Suppressor macrophage treated with lipopolysaccharide for 1 hour (primary cell): ENCODE measurements at regions not wholly inside any gene's neighbourhood (a gene's known extent, or its start where the extent isn't known, plus 50 kb on each side); places are given as distances from the start of the nearest gene placed in this dataset.
A peak's percentile ranks its signal among the peaks of the same experiment; 100 is the strongest.
"Not testable (repeated sequence)": the region's sequence is repeated elsewhere in the genome, so short reads cannot be mapped to it uniquely, and the experiment has no call there.

Source experiments
- DNase-seq, 3 donors: peaks; one replicate each; pipeline ENCODE4 v3.0.0-alpha.2; 2020 to 2022

GRCh38 chr21:27930108-27930767 is 963.4 kb upstream of the ADAMTS5 start:
- not testable (repeated sequence) for DNase-seq

GRCh38 chr21:27929179-27929578 is 962.3 kb upstream of the ADAMTS5 start:
- not testable (repeated sequence) for DNase-seq

- peak; percentile 16 to 63 (median 63) for DNase-seq
These were observed 961.7 kb upstream of the ADAMTS5 start for GRCh38 chr21:27928534-27929115.

GRCh38 chr21:27921421-27921820 is 954.5 kb upstream of the ADAMTS5 start:
- not testable (repeated sequence) for DNase-seq

- DNase-seq, result not testable (repeated sequence)
These were observed 951.1 kb upstream of the ADAMTS5 start for GRCh38 chr21:27917966-27918365.

- not testable (repeated sequence) for DNase-seq
These were observed 949.4 kb upstream of the ADAMTS5 start for GRCh38 chr21:27916326-27916725.

GRCh38 chr21:27912133-27912532 is 945.2 kb upstream of the ADAMTS5 start:
- DNase-seq, result not testable (repeated sequence)

GRCh38 chr21:27909487-27909886 is 942.6 kb upstream of the ADAMTS5 start:
- not testable (repeated sequence) for DNase-seq

- not testable (repeated sequence) for DNase-seq
These were observed 941.9 kb upstream of the ADAMTS5 start for GRCh38 chr21:27908816-27909215.

GRCh38 chr21:27902904-27903303 is 936.0 kb upstream of the ADAMTS5 start:
- DNase-seq, result not testable (repeated sequence)

- not testable (repeated sequence) for DNase-seq
These were observed 926.7 kb upstream of the ADAMTS5 start for GRCh38 chr21:27893619-27894018.

GRCh38 chr21:27891495-27891894 is 924.6 kb upstream of the ADAMTS5 start:
- DNase-seq, result not testable (repeated sequence)

GRCh38 chr21:27887808-27888455 is 921.0 kb upstream of the ADAMTS5 start:
- DNase-seq, result not testable (repeated sequence)

- no peak for DNase-seq
These were observed 918.4 kb upstream of the ADAMTS5 start for GRCh38 chr21:27885296-27885711.

- DNase-seq, result not testable (repeated sequence)
These were observed 914.4 kb upstream of the ADAMTS5 start for GRCh38 chr21:27881331-27881730.

- DNase-seq, result not testable (repeated sequence)
These were observed 905.5 kb upstream of the ADAMTS5 start for GRCh38 chr21:27872411-27872810.

- not testable (repeated sequence) for DNase-seq
These were observed 903.9 kb upstream of the ADAMTS5 start for GRCh38 chr21:27870755-27871154.

- DNase-seq, result not testable (repeated sequence)
These were observed 893.5 kb upstream of the ADAMTS5 start for GRCh38 chr21:27860314-27860955.

- not testable (repeated sequence) for DNase-seq
These were observed 891.4 kb upstream of the ADAMTS5 start for GRCh38 chr21:27858053-27858825.

GRCh38 chr21:27856988-27857387 is 890.1 kb upstream of the ADAMTS5 start:
- not testable (repeated sequence) for DNase-seq

- DNase-seq, result no peak
These were observed 874.3 kb upstream of the ADAMTS5 start for GRCh38 chr21:27841084-27841672.

- DNase-seq, result no peak
These were observed 873.4 kb upstream of the ADAMTS5 start for GRCh38 chr21:27840262-27840661.
